SU-DHL-6 (cell line): ENCODE measurements at regions not wholly inside any gene's neighbourhood (a gene's known extent, or its start where the extent isn't known, plus 50 kb on each side); places are given as distances from the start of the nearest gene placed in this dataset.

Experiments used
- H2AFZ ChIP-seq: fragments of 200-600 bp; sonication (generic); 2 replicates; pipeline ENCODE4 v1.6.1; 2014; ENCODE audit warnings: low read depth, mild to moderate bottlenecking, moderate library complexity, mixed read lengths, antibody characterized with exemption, low read length; ENCODE audit not compliant: severe bottlenecking
- H3F3A ChIP-seq: fragments of 200-600 bp; shearing (Covaris generic); 2 replicates; pipeline ENCODE4 v1.6.0; 2016; ENCODE audit warnings: antibody characterized with exemption, mild to moderate bottlenecking; ENCODE audit not compliant: insufficient read depth
- H3K27ac ChIP-seq: fragments of 200-600 bp; sonication (generic); 2 replicates; pipeline ENCODE4 v1.5.1; 2016; ENCODE audit warnings: low read depth, mild to moderate bottlenecking, low read length, moderate library complexity, mixed read lengths
- H3K27me3 ChIP-seq: fragments of 200-600 bp; sonication (generic), shearing (Covaris generic); 2 replicates; pipeline ENCODE4 v1.6.0; 2014; ENCODE audit warnings: mild to moderate bottlenecking, low read length
- H3K36me3 ChIP-seq: fragments of 200-600 bp; sonication (generic); 2 replicates; pipeline ENCODE4 v1.6.1; 2014; ENCODE audit warnings: mild to moderate bottlenecking, low read length, mixed read lengths
- H3K4me2 ChIP-seq: fragments of 300-600, 200-600 bp; shearing (Covaris generic), sonication (generic); 2 replicates; pipeline ENCODE4 v1.6.0; 2014; ENCODE audit warnings: low read length, low read depth, mild to moderate bottlenecking; ENCODE audit not compliant: poor library complexity, severe bottlenecking
- H3K4me3 ChIP-seq: fragments of 200-600 bp; sonication (generic); 2 replicates; pipeline ENCODE4 v1.5.1; 2014; ENCODE audit warnings: antibody characterized with exemption, low read length, mild to moderate bottlenecking, mixed read lengths; ENCODE audit not compliant: insufficient read depth, poor library complexity, severe bottlenecking
- H3K79me2 ChIP-seq: fragments of 200-600 bp; sonication (generic); 2 replicates; pipeline ENCODE4 v1.6.1; 2014; ENCODE audit warnings: mild to moderate bottlenecking, low read length, moderate library complexity; ENCODE audit not compliant: insufficient read depth
- H3K9ac ChIP-seq: fragments of 200-600 bp; sonication (generic); 2 replicates; pipeline ENCODE4 v1.7.0; 2014; ENCODE audit warnings: mild to moderate bottlenecking, low read length
- H3K9me2 ChIP-seq: fragments of 200-600 bp; sonication (generic); replicated peaks from 2 replicates; pipeline ENCODE4 v1.6.1; 2014; ENCODE audit warnings: low read length; ENCODE audit not compliant: insufficient read depth
- H3K9me3 ChIP-seq: fragments of 200-600 bp; sonication (generic); 2 replicates; pipeline ENCODE4 v1.6.1; 2014; ENCODE audit warnings: low read length, mixed read lengths; ENCODE audit not compliant: insufficient read depth
- H4K20me1 ChIP-seq: fragments of 200-600 bp; sonication (generic); 2 replicates; pipeline ENCODE4 v1.6.1; 2014; ENCODE audit warnings: low read depth, mild to moderate bottlenecking, antibody characterized with exemption, low read length, moderate library complexity, mixed read lengths
- CTCF ChIP-seq: fragments of 200-600 bp; sonication (generic); IDR thresholded peaks from one replicate; pipeline ENCODE4 v1.5.1; 2017; ENCODE audit warnings: antibody characterized with exemption, mild to moderate bottlenecking, low read length, moderate library complexity; ENCODE audit not compliant: insufficient read depth, poor library complexity, severe bottlenecking
- EZH2phosphoT487 ChIP-seq: fragments of 200-600 bp; sonication (generic), shearing (Covaris generic); conservative IDR thresholded peaks from 2 replicates; pipeline ENCODE4 v1.6.1; 2018; ENCODE audit warnings: mild to moderate bottlenecking, antibody characterized with exemption, low read length, moderate library complexity, mixed read lengths

- Histone ChIP-seq H3K9ac (no peak overlapping the region), H3K9me3 (no peaks in the 10 kb centered on the region), H3F3A (no peaks in the 10 kb centered on the region), H4K20me1 (no peaks in the 10 kb centered on the region), H3K9me2 (no peaks in the 10 kb centered on the region), H3K36me3 (no peaks in the 10 kb centered on the region), H3K79me2 (no peaks in the 10 kb centered on the region), H3K27ac (no peak overlapping the region), H3K27me3 (no peaks in the 10 kb centered on the region), H2AFZ (no peak overlapping the region), H3K4me3 (no peak overlapping the region), H3K4me2 (no peak overlapping the region)
- no peak for TF ChIP-seq EZH2phosphoT487
- no peak for TF ChIP-seq CTCF
Measured at GRCh38 chr4:123832173-123833026, 435.8 kb downstream of the SPRY1 start.

DNA sequence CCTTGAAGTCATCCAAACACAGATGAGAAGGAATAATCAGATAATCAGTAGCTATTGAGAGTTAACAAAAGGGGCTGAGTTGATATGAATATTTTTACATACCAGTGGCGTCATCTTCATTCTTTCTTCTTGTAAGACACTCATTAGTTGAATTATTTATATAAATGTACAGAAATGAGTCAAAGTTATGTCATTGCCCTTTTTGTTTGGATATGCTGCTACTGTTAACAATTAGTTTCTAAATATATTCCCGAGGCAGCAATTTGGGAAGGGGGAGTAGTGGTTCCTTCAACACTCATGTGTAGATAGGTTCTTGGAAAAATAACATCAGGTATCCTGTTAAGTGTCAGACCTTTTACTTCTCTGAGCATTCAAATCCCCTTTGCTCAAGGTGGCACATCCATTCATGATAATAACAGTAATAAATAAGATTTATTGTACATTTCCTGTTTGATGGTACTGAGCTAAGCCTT, 436.6 kb downstream of the SPRY1 start:
- Histone ChIP-seq H3K9me2 (no peaks in the 10 kb centered on the region), H3K4me3 (no peak overlapping the region), H3K9me3 (no peaks in the 10 kb centered on the region), H3K9ac (no peak overlapping the region), H3K27ac (no peak overlapping the region), H2AFZ (no peak overlapping the region), H3K4me2 (no peak overlapping the region), H3K36me3 (no peaks in the 10 kb centered on the region), H3F3A (no peaks in the 10 kb centered on the region), H4K20me1 (no peaks in the 10 kb centered on the region), H3K27me3 (no peaks in the 10 kb centered on the region), H3K79me2 (no peaks in the 10 kb centered on the region)
- no peak for TF ChIP-seq EZH2phosphoT487
- TF ChIP-seq CTCF = no peak

GRCh38 chr4:123835831-123836590, 439.4 kb downstream of the SPRY1 start:
- Histone ChIP-seq H3K27me3 (no peaks in the 10 kb centered on the region), H2AFZ (no peak overlapping the region), H3K4me3 (no peak overlapping the region), H3K36me3 (no peaks in the 10 kb centered on the region), H3K27ac (no peak overlapping the region), H3K9ac (no peak overlapping the region), H3K9me2 (no peaks in the 10 kb centered on the region), H3F3A (no peaks in the 10 kb centered on the region), H3K9me3 (no peaks in the 10 kb centered on the region), H3K4me2 (no peak overlapping the region), H4K20me1 (no peaks in the 10 kb centered on the region), H3K79me2 (no peaks in the 10 kb centered on the region)
- no peak for TF ChIP-seq EZH2phosphoT487
